ENCODE measurements at regions not wholly inside any gene's neighbourhood (a gene's known extent, or its start where the extent isn't known, plus 50 kb on each side); places are given as distances from the start of the nearest gene placed in this dataset.

GRCh38 chr5:135246923-135247795 lies 151.9 kb downstream of the MACROH2A1 start:
- no peak for DNase-seq (ENCODE audit: low read depth, low spot score)
- Histone ChIP-seq H3K4me3 (no peak overlapping the region), H3K4me2 (ENCODE audit: control insufficient read depth, insufficient read depth) (no peak overlapping the region), H3K9me3 (replicated peaks; ENCODE audit: control insufficient read depth, insufficient read depth, low read length) (no peaks in the 10 kb centered on the region), H3K9ac (ENCODE audit: control insufficient read depth, insufficient read depth, low read length) (no peak overlapping the region), H3K27me3 (replicated peaks in 1 of 2; ENCODE audit: control insufficient read depth in 2 of 2, insufficient read depth in 2 of 2, low read length in 1 of 2) (no peaks in the 10 kb centered on the region; a peak in 3 of 4 replicates), H3K79me2 (ENCODE audit: control insufficient read depth, insufficient read depth, low read length) (no peaks in the 10 kb centered on the region), H2AFZ (ENCODE audit: control insufficient read depth, low read depth, low read length) (no peak overlapping the region), H3K4me1 (ENCODE audit: control insufficient read depth, insufficient read depth, low read length) (no peaks in the 10 kb centered on the region), H3K36me3 (ENCODE audit: control insufficient read depth in 2 of 2, insufficient read depth in 2 of 2, low read length in 1 of 2) (no peaks in the 10 kb centered on the region), H3K27ac (ENCODE audit: control insufficient read depth, insufficient read depth) (no peak overlapping the region), H4K20me1 (ENCODE audit: control insufficient read depth, insufficient read depth) (no peaks in the 10 kb centered on the region)
- no TSS peak for BruUV-seq (replicated peaks)
- FAIRE-seq, result no peak
- SMC1A ChIA-PET (ENCODE audit: uncharacterized antibody, unreplicated experiment), result interaction anchor here (0.7 kb wide), 1 partner anchor 23 kb away, joined by 3 read pairs; no protein-coding TSS in a partner anchor
- no peak for TF ChIP-seq IKZF2 (IDR thresholded peaks at IDR 0.05)
- TF ChIP-seq, protein P1, sequence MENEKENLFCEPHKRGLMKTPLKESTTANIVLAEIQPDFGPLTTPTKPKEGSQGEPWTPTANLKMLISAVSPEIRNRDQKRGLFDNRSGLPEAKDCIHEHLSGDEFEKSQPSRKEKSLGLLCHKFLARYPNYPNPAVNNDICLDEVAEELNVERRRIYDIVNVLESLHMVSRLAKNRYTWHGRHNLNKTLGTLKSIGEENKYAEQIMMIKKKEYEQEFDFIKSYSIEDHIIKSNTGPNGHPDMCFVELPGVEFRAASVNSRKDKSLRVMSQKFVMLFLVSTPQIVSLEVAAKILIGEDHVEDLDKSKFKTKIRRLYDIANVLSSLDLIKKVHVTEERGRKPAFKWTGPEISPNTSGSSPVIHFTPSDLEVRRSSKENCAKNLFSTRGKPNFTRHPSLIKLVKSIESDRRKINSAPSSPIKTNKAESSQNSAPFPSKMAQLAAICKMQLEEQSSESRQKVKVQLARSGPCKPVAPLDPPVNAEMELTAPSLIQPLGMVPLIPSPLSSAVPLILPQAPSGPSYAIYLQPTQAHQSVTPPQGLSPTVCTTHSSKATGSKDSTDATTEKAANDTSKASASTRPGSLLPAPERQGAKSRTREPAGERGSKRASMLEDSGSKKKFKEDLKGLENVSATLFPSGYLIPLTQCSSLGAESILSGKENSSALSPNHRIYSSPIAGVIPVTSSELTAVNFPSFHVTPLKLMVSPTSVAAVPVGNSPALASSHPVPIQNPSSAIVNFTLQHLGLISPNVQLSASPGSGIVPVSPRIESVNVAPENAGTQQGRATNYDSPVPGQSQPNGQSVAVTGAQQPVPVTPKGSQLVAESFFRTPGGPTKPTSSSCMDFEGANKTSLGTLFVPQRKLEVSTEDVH (IDR thresholded peaks at IDR 0.05; ENCODE audit: low read depth, partially characterized antibody), result no peak
- TF ChIP-seq ESRRA (IDR thresholded peaks at IDR 0.05; ENCODE audit: low read length), result no peak
- no peak for TF ChIP-seq JUNB (IDR thresholded peaks at IDR 0.05)
- no peak for TF ChIP-seq E4F1 (IDR thresholded peaks at IDR 0.05; ENCODE audit: borderline replicate concordance, partially characterized antibody)
- TF ChIP-seq, protein P2, sequence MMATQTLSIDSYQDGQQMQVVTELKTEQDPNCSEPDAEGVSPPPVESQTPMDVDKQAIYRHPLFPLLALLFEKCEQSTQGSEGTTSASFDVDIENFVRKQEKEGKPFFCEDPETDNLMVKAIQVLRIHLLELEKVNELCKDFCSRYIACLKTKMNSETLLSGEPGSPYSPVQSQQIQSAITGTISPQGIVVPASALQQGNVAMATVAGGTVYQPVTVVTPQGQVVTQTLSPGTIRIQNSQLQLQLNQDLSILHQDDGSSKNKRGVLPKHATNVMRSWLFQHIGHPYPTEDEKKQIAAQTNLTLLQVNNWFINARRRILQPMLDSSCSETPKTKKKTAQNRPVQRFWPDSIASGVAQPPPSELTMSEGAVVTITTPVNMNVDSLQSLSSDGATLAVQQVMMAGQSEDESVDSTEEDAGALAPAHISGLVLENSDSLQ (IDR thresholded peaks at IDR 0.05), result no peak
- no peak for TF ChIP-seq BCL3 (IDR thresholded peaks at IDR 0.05; ENCODE audit: borderline replicate concordance, insufficient read depth, low read depth, low read length, poor library complexity, severe bottlenecking)
- CTCF ChIA-PET, result no interaction called here
- intact Hi-C loops (cut with micrococcal nuclease; ENCODE audit: unreplicated experiment) (no loop called here), in situ Hi-C loops (cut with MboI) (no loop called here)
- no peak for ATAC-seq
- RAD21 ChIA-PET (ENCODE audit: unreplicated experiment), result no interaction called here
- 47% methylated on average over 28 of the region's 28 CpGs for WGBS (ENCODE audit: insufficient coverage, insufficient replicate concordance, low lambda C conversion rate, missing lambda C conversion rate)
- POLR2A ChIA-PET, result no interaction called here
